Tibial artery (tissue), 4 donors: ENCODE measurements at regions not wholly inside any gene's neighbourhood (a gene's known extent, or its start where the extent isn't known, plus 50 kb on each side); places are given as distances from the start of the nearest gene placed in this dataset.

Experiments used
- DNase-seq, 2 donors: peaks; one replicate each; pipeline ENCODE4 v3.0.0-alpha.2; 2019
- H3K27ac ChIP-seq, 2 donors: fragments of 200-600 bp; sonication (generic) in 1 of 2; 1 replicate in 1 of 2; 2 replicates in 1 of 2; pipeline ENCODE4 v1.5.1; 2018 to 2019; ENCODE audit warnings: mild to moderate bottlenecking in 1 of 2
- H3K27me3 ChIP-seq, 2 donors: fragments of 200-600 bp; sonication (generic) in 1 of 2; one replicate each; pipeline versions ENCODE4 v1.5.1 to v1.6.0; 2016 to 2019
- H3K36me3 ChIP-seq, 3 donors: fragments of 200-600 bp; sonication (generic) in 2 of 3; one replicate each; pipeline ENCODE4 v1.5.1; 2016 to 2019; ENCODE audit warnings: mild to moderate bottlenecking in 2 of 3
- H3K4me1 ChIP-seq, 4 donors: fragments of 200-600 bp; sonication (generic) in 2 of 4; 1 replicate in 3 of 4; 2 replicates in 1 of 4; pipeline ENCODE4 v1.5.1; 2016 to 2019
- H3K4me3 ChIP-seq, 2 donors: fragments of 200-600 bp; sonication (generic) in 1 of 2; 1 replicate in 1 of 2; 2 replicates in 1 of 2; pipeline ENCODE4 v1.5.1; 2018 to 2019; ENCODE audit warnings: mild to moderate bottlenecking in 2 of 2
- H3K9me3 ChIP-seq, 3 donors: fragments of 200-600 bp; sonication (generic) in 1 of 3; one replicate each; pipeline ENCODE4 v1.5.1; 2016 to 2019
- intact Hi-C: fragments of 100-400 bp; cut with DNase I; formaldehyde crosslinking; loops from one replicate; pipeline ENCODE4 v1.15.0; 2023; ENCODE audit warnings: low total_unique reads
- TF ChIP-seq, protein P1 (sequence below), 2 experiments: fragments of 200-600 bp in 1 of 2; fragments of 450-650 bp in 1 of 2; IDR thresholded peaks; one replicate each; pipeline ENCODE4 v1.5.1; 2017 to 2019; ENCODE audit warnings: antibody characterized with exemption in 2 of 2, mild to moderate bottlenecking in 1 of 2, moderate library complexity in 1 of 2

DNA sequence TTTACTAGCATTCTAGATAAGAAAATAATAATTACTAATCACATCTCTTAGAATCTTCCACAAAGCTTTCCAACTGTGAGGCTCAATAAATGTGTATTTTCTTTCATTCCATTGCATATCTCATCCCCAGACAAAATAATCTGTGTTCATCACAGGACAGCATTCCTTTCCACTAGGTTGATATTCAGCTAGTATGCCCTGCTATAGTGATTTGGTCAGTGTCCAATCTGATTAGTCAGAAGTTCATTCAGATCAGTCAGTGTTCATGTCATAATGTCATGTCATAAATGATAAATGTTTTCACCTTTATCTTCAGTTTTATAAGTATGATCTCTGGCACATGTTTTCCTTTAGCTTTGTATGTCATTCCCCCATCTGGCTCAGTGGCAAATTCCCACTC lies 611.4 kb downstream of the KCTD8 start:
- intact Hi-C loops, result no loop called here
- H3K4me3 ChIP-seq, result no peak overlapping the region
- H3K27ac ChIP-seq, result no peak overlapping the region
- no peaks in the 10 kb centered on the region for H3K9me3 ChIP-seq
- H3K27me3 ChIP-seq, result no peaks in the 10 kb centered on the region
- H3K36me3 ChIP-seq, result no peaks in the 10 kb centered on the region
- no peak for DNase-seq
- TF ChIP-seq, protein P1, sequence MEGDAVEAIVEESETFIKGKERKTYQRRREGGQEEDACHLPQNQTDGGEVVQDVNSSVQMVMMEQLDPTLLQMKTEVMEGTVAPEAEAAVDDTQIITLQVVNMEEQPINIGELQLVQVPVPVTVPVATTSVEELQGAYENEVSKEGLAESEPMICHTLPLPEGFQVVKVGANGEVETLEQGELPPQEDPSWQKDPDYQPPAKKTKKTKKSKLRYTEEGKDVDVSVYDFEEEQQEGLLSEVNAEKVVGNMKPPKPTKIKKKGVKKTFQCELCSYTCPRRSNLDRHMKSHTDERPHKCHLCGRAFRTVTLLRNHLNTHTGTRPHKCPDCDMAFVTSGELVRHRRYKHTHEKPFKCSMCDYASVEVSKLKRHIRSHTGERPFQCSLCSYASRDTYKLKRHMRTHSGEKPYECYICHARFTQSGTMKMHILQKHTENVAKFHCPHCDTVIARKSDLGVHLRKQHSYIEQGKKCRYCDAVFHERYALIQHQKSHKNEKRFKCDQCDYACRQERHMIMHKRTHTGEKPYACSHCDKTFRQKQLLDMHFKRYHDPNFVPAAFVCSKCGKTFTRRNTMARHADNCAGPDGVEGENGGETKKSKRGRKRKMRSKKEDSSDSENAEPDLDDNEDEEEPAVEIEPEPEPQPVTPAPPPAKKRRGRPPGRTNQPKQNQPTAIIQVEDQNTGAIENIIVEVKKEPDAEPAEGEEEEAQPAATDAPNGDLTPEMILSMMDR (IDR thresholded peaks at IDR 0.05), result no peak
- no peaks in the 10 kb centered on the region for H3K4me1 ChIP-seq

DNA sequence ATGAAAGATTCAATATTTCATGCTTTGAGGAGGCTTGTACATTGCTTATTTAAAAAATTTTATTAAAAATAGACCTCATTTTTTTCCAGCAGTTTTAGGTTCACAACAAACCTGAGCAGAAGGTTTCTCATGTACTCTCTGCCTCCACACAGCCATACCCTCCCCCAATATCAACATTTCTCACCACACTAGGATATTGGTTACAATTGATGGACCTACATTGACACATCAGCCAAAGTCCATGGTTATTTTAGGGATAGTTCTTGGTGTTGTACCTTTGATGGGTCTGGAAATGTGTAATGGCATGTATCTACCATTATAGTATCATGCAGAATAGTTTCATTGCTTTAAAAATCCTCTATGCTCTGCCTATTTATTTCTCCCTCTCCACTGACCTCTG lies 611.0 kb downstream of the KCTD8 start:
- DNase-seq, result no peak
- Histone ChIP-seq H3K4me3 (no peak overlapping the region), H3K9me3 (no peaks in the 10 kb centered on the region), H3K27ac (no peak overlapping the region), H3K4me1 (no peaks in the 10 kb centered on the region), H3K27me3 (no peaks in the 10 kb centered on the region), H3K36me3 (no peaks in the 10 kb centered on the region)
- intact Hi-C loops, result no loop called here
- TF ChIP-seq, protein P1 (IDR thresholded peaks at IDR 0.05), result no peak

- intact Hi-C loops, result no loop called here
- no peak for DNase-seq
- no peaks in the 10 kb centered on the region for H3K4me1 ChIP-seq
These were observed 606.0 kb downstream of the KCTD8 start for GRCh38 chr4:43842594-43842993.

DNA sequence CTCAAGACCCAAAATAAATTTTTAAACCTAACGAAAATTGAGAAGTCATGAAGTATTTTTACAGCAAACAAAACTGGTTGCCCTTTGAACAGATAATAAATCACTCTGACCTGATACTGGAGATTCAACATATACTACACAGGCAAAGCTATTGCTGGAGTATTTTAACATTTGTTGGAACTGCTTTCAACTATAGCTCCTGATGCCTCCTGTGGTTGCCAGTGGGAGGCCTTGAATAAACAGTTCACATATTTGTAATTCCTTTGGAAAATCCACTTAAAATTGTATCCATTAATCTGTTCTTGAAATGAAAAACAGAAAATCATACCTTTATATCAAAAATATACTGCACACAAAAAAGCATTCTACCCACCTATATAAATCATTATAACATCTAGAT lies 605.1 kb downstream of the KCTD8 start:
- intact Hi-C loops, result no loop called here
- H3K27me3 ChIP-seq, result no peaks in the 10 kb centered on the region
- no peaks in the 10 kb centered on the region for H3K4me1 ChIP-seq
- TF ChIP-seq, protein P1 (IDR thresholded peaks at IDR 0.05), result no peak
- H3K4me3 ChIP-seq, result no peak overlapping the region
- DNase-seq, result no peak
- no peaks in the 10 kb centered on the region for H3K9me3 ChIP-seq
- no peaks in the 10 kb centered on the region for H3K36me3 ChIP-seq
- H3K27ac ChIP-seq, result no peak overlapping the region

More at GRCh38 chr4:43842594-43842993, 606.0 kb downstream of the KCTD8 start:
- no peaks in the 10 kb centered on the region for H3K27me3 ChIP-seq
- no peaks in the 10 kb centered on the region for H3K9me3 ChIP-seq
- TF ChIP-seq, protein P1 (IDR thresholded peaks at IDR 0.05), result no peak
- H3K27ac ChIP-seq, result no peak overlapping the region
- no peak overlapping the region for H3K4me3 ChIP-seq
- no peaks in the 10 kb centered on the region for H3K36me3 ChIP-seq

DNA sequence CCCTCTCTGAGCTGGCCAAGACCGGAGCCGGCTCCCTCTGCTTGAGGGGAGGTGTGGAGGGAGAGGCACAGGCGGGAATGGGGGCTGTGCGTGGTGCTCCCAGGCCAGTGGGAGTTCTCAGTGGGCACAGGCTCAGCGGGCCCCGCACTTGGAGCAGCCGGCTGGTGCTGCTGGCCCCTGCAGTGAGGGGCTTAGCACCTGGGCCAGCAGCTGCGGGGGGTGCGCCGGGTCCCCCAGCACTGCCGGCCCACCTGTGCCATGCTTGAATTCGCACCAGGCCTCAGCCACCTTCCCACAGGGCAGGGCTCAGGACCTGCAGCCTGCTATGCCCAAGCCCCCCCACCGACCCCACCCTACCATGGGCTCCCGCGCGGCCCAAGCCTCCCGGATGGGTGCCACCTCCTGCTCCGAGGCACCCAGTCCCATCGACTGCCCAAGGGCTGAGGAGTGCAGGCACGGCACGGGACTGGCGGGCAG lies 602.5 kb downstream of the KCTD8 start:
- TF ChIP-seq, protein P1 (IDR thresholded peaks at IDR 0.05), result no peak
- Histone ChIP-seq H3K4me1 (no peaks in the 10 kb centered on the region), H3K36me3 (no peaks in the 10 kb centered on the region), H3K27me3 (no peaks in the 10 kb centered on the region), H3K27ac (no peak overlapping the region), H3K9me3 (no peaks in the 10 kb centered on the region), H3K4me3 (no peak overlapping the region)
- intact Hi-C loops, result no loop called here
- DNase-seq, result no peak
